ENCODE measurements at regions not wholly inside any gene's neighbourhood (a gene's known extent, or its start where the extent isn't known, plus 50 kb on each side); places are given as distances from the start of the nearest gene placed in this dataset.

GRCh38 chr1:178606839-178607238, 93.9 kb downstream of the TEX35 start:
- no peak for TF ChIP-seq EZH2 (IDR thresholded peaks at IDR 0.05; ENCODE audit: low read depth)
- TF ChIP-seq CTCF (conservative IDR thresholded peaks at IDR 0.05), result no peak

All from PC-9 (cell line).